Choroid plexus epithelial cell (primary cell): ENCODE measurements at regions not wholly inside any gene's neighbourhood (a gene's known extent, or its start where the extent isn't known, plus 50 kb on each side); places are given as distances from the start of the nearest gene placed in this dataset.

Source experiments
- DNase-seq: peaks from one replicate; pipeline ENCODE4 v3.0.0-alpha.2; 2010; ENCODE audit warnings: low read depth
- H3K4me3 ChIP-seq: 2 replicates; pipeline ENCODE4 v1.5.1; 2011; ENCODE audit warnings: low read depth, mild to moderate bottlenecking, control low read depth, low read length, moderate library complexity
- CTCF ChIP-seq: conservative IDR thresholded peaks from 2 replicates; pipeline ENCODE4 v1.5.1; 2011; ENCODE audit warnings: low read depth, mild to moderate bottlenecking, control low read depth, inconsistent platforms, low read length, moderate library complexity

GRCh38 chr4:167711517-167711916 lies 380.8 kb upstream of the ANXA10 start:
- no peak for TF ChIP-seq CTCF
- H3K4me3 ChIP-seq, result no peak overlapping the region
- DNase-seq, result no peak

- no peak overlapping the region for H3K4me3 ChIP-seq
- no peak for TF ChIP-seq CTCF
- peak; percentile 86 for DNase-seq
Measured at GRCh38 chr4:167713756-167714155, 378.6 kb upstream of the ANXA10 start.

- peak; percentile 37 for DNase-seq
- TF ChIP-seq CTCF, result no peak
- H3K4me3 ChIP-seq, result no peak overlapping the region
Measured at GRCh38 chr4:167715176-167715575, 377.2 kb upstream of the ANXA10 start.

- DNase-seq, result no peak
- no peak for TF ChIP-seq CTCF
- H3K4me3 ChIP-seq, result no peak overlapping the region
Measured at GRCh38 chr4:167717495-167717894, 374.8 kb upstream of the ANXA10 start.

GRCh38 chr4:167721617-167722486 lies 370.5 kb upstream of the ANXA10 start:
- DNase-seq, result peak; percentile 25

GRCh38 chr4:167722487-167722808 lies 369.9 kb upstream of the ANXA10 start:
- TF ChIP-seq CTCF, result no peak

More at GRCh38 chr4:167721617-167722486, 370.5 kb upstream of the ANXA10 start:
- TF ChIP-seq CTCF, result no peak
- no peak overlapping the region for H3K4me3 ChIP-seq

GRCh38 chr4:167724941-167725340 lies 367.4 kb upstream of the ANXA10 start:
- no peak overlapping the region for H3K4me3 ChIP-seq
- TF ChIP-seq CTCF, result no peak
- DNase-seq, result no peak

More at GRCh38 chr4:167722487-167722808, 369.9 kb upstream of the ANXA10 start:
- no peak overlapping the region for H3K4me3 ChIP-seq
- no peak for DNase-seq
